ENCODE measurements at regions not wholly inside any gene's neighbourhood (a gene's known extent, or its start where the extent isn't known, plus 50 kb on each side); places are given as distances from the start of the nearest gene placed in this dataset.

DNA sequence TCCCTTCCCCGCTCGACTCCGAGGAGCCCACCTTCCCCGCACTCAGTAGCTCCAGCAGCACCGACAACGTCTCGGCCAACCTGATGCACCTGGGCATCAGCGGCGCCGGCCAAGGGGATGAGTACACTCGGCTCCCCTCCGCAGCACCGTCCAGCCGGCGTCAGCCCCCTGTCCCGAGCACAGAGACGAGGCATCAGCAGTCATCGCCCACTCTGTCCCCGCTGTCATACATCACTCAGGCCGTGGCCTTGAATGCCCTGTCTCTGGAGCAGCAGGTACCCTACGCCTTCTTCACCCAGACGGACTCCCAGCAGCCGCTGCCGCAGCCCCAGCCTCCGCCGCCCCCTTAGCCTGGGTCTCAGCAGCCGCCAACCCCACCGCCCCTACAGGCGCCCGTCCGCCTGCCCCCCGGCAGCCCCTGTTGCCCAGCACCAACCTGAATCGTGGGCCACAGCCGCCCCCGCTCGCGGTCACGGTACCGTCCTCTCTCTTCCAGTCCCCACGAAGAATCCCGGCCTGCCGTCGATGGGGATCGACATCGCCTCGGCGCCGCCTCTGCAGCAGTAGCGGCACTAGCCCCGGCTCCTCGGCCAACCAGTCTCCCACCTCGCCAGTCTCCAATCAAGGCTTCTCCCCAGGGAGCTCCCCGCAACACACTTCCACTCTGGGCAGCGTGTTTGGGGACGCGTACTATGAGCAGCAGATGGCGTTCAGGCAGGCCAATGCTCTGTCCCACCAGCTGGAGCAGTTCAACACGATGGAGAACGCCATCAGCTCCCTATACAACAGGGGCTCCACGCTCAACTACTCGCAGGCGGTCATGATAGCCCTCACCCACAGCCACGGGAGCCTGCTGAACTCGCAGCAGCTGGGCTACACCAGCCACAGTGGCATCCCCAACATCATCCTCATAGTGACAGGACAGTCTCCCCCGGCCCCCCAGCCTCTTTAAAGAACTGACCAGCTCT, 1195.9 kb upstream of the CHAC2 start:
- no peak overlapping the region for H3K27ac ChIP-seq
- TF ChIP-seq CTCF (IDR thresholded peaks at IDR 0.05) = no peak
- H3K4me3 ChIP-seq = no peak overlapping the region
- DNase-seq (ENCODE audit: low spot score) = no peak

- no peak overlapping the region for H3K4me3 ChIP-seq
- DNase-seq (ENCODE audit: low spot score) = no peak
- no peak overlapping the region for H3K27ac ChIP-seq
- no peak for TF ChIP-seq CTCF (IDR thresholded peaks at IDR 0.05)
These were observed 1196.9 kb upstream of the CHAC2 start for GRCh38 chr2:52570716-52571115.

- no peak overlapping the region for H3K4me3 ChIP-seq
- DNase-seq (ENCODE audit: low spot score) = no peak
- no peak overlapping the region for H3K27ac ChIP-seq
- TF ChIP-seq CTCF (IDR thresholded peaks at IDR 0.05) = no peak
These were observed 1204.5 kb upstream of the CHAC2 start for GRCh38 chr2:52563151-52563550.

DNA sequence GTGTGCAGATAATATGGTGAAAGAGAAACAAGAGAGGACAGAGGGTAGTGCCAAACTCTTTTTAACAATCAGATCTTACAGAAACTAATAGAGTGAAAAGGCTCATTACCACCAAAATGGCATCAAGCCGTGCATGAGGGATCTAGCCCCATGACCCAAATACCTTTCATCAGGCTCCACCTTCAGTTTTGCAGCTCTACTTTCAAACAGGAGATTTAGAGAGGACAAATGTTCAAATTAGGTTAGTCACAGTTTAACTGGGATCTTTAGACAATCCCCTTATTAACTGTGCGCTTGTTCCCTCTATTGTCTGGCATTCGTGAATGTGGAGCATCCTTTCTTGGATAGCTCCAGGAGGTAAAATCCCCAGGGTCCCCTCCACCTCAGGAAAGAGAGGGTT, 1209.3 kb upstream of the CHAC2 start:
- TF ChIP-seq CTCF (IDR thresholded peaks at IDR 0.05) = no peak
- no peak for DNase-seq (ENCODE audit: low spot score)
- Histone ChIP-seq H3K4me3 (no peak overlapping the region), H3K27ac (no peak overlapping the region)

- Histone ChIP-seq H3K27ac (no peak overlapping the region), H3K4me3 (no peak overlapping the region)
- DNase-seq (ENCODE audit: low spot score) = no peak
- TF ChIP-seq CTCF (IDR thresholded peaks at IDR 0.05) = no peak
These were observed 1225.3 kb upstream of the CHAC2 start for GRCh38 chr2:52542297-52542696.

DNA sequence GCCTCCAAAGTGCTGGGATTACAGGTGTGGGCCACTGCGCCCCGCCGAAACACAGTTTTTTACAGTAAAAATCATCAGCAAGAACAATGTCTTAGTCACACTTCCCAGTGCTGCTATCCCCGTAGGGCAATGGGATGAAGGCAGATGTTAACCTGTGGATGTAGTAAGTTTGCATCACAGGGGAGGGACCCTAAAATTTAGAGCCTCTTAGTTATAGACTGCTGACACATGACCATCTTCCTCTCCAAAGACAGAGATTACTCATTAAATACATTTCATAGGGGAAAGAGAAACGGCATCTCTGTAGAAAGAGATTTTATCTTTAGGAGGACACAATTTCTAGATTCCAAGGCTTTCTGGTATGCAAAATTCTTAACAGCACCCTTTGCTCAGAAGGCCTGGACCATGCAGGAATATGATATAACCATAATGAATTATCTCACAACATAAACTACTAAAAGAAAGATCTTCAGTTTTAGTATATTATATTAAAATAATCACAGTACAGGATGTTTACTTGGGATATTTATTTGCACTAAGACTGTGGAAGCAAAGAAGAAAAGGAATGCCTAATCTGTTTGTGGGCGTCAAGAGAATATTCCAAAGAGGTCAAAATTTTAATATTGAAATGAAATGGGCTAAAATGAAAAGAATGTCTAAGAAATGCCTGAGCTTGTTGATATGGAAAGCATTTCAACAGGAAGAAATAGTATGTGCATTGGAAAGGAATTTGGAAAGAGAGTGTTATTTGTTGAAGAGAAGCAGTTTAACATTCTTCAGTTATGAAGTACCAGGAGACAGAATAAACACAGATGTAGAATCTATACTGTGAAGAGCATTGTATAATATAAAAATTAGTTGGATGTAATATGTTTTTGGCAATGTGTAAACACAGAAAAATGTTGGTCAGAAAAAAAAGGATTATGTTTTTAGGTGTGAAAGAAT, 1228.3 kb upstream of the CHAC2 start:
- no peak for DNase-seq (ENCODE audit: low spot score)
- TF ChIP-seq CTCF (IDR thresholded peaks at IDR 0.05) = no peak
- no peak overlapping the region for H3K4me3 ChIP-seq
- H3K27ac ChIP-seq = no peak overlapping the region
